GM21360 (cell line): ENCODE measurements at regions not wholly inside any gene's neighbourhood (a gene's known extent, or its start where the extent isn't known, plus 50 kb on each side); places are given as distances from the start of the nearest gene placed in this dataset.

Experiments used
- ATAC-seq: cut with Tn5 transposase; IDR thresholded peaks from one replicate; pipeline ENCODE4 v1.9.1; 2021; ENCODE audit warnings: mild to moderate bottlenecking, moderate library complexity; ENCODE audit not compliant: unreplicated experiment

DNA sequence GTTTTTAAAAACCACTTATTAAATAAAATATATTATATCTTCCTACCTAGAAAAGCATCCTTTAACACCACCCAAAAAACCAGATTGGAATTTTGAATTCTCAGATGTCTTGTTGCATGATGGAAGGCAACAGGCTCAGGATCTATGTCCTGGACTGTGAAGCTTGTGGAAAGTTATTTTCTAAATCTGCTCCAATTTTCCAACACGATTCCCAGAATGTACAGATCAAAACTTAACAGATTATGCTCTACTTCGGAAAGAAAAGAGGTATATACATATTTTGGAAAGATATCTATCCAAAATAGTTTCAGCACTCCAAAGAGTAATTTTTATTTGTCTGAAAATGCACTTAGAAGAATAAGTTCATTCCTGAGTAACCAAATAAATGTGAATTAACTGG is 291.7 kb upstream of the EMCN start:
- no peak for ATAC-seq

- no peak for ATAC-seq
Measured at GRCh38 chr4:100806988-100807387, 289.2 kb upstream of the EMCN start.

DNA sequence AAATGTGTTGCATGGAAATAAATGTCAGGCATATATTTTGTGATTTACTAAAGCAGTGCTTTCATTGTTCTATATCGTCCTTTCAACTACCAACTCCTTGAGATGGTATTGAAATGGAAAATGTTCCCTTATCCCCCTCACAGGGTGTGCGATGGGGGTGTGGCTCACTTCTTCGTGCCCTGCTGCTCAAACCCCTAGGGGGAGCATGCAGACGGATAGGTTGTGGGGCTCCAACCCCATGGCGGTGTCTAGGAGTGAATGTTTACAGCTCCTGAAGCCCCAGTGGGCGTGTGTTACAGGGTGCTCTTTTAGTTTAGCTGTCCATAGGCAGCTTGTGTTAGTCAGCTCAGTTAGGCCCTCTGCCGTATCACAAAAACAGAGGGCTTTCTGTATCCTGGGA is 287.7 kb upstream of the EMCN start:
- no peak for ATAC-seq

DNA sequence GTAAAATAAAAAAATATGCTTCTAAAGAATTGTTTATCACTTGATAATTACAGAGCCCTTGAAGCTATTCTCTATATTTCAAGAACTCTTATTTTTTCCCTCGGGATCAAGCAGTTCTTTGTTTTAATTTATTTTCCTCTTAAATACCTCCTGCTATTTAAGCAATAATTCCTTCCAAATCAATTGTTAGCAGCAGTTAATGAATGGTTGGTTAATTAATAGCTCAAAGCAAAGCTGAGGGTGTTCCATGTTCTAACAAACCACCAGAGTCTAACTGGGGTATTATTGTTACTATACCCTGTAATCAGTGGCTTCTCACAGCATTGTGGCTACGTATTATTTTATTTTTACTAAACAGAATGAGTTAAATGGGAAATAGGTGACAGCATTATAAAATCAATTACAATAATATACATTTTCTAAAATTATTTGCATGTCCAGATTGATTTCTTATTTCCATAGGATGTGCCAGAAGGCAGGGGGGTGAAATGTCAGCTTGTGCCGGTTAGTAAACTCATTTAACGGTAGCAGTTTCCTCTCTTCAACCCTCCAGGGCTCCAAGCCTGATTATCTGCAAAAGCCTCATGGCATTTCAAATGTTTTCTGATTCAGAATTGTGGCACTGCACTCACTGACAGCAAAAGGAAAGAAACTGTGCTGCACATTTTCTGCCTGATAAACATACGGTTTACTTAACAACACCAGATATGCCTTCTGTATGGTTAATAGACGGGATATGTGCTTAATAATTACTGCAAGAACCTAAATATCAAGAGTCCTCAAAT is 286.9 kb upstream of the EMCN start:
- ATAC-seq: no peak

DNA sequence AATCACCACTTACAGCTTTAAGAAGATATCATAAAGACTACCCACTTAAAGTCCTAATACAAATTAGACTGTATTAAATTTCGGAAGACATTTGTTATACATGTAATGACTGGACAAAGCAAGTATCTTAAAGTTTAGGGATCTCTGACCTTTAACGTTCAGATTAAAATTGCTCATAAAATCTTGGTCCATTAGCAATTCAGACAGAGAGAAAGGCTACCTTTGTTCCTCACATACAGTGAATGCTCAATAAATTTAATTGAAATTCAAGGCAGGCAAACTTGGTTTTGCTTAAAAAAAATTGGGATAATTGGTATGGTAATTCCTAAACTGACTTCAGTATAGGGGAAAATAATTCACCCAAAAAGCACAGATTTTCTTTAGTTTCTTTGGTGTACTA is 285.9 kb upstream of the EMCN start:
- no peak for ATAC-seq

- no peak for ATAC-seq
Measured at GRCh38 chr4:100799761-100800539, 282.1 kb upstream of the EMCN start.

GRCh38 chr4:100797791-100798190 is 280.0 kb upstream of the EMCN start:
- ATAC-seq: no peak

GRCh38 chr4:100797356-100797755 is 279.5 kb upstream of the EMCN start:
- no peak for ATAC-seq

GRCh38 chr4:100796332-100796731 is 278.5 kb upstream of the EMCN start:
- no peak for ATAC-seq

GRCh38 chr4:100795581-100795980 is 277.8 kb upstream of the EMCN start:
- ATAC-seq: no peak

DNA sequence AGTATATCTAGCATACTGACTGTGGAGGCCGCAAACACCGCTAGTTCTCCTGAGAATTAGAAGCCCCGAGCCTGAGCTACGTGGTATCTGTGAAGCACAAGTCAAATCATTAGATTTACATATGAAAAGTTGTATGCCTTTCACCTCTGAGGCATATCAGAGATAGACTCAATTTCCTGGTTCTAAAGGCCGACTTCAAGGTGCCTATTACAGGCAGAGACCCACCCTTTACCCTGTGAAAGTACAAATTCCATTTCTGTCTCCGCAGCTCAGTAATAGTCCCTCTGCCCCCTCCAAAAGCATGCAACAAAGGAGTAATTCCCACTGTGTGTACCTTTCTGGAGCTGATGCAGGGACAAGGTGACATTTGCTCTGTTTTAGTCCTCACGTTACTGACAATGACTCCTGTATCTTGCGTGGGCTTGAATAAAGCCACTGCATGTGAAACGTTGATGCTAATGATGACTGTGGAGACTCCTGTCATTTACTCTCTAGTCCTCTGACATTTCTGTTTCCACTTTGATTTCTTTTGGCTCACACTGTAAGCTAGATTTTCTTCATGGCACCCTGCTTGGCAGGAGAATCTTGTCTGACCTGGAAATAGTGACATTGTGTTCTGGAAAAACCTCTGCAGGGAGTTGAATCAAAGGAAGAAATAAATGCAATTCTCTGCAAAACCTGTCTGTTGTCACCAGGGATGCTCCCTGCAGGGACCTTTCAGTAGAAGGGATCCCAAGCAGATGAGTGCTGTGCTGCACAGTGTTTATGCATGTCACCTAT is 273.2 kb upstream of the EMCN start:
- ATAC-seq: no peak

DNA sequence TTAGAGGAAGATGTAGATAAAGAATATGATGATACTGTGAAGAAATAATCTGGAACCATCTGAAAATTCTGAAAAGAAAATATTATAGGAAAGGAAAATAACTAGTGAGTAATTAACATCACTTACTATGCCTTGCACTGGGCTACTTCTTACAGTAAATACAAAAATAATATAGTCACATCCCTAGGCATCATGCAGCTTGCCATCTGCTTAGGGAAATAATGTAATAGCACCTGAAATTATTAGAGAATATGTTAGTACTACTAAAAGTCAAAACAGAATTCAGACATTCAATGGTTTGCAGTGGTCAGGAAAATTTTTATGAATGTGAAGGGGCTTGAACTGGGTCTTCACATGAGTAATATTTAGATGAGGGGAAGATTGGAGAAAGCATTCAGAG is 272.2 kb upstream of the EMCN start:
- ATAC-seq: no peak

- no peak for ATAC-seq
Measured at GRCh38 chr4:100786481-100786880, 268.7 kb upstream of the EMCN start.

GRCh38 chr4:100782356-100782755 is 264.5 kb upstream of the EMCN start:
- ATAC-seq: no peak

GRCh38 chr4:100781435-100781834 is 263.6 kb upstream of the EMCN start:
- no peak for ATAC-seq

GRCh38 chr4:100780126-100780525 is 262.3 kb upstream of the EMCN start:
- no peak for ATAC-seq

DNA sequence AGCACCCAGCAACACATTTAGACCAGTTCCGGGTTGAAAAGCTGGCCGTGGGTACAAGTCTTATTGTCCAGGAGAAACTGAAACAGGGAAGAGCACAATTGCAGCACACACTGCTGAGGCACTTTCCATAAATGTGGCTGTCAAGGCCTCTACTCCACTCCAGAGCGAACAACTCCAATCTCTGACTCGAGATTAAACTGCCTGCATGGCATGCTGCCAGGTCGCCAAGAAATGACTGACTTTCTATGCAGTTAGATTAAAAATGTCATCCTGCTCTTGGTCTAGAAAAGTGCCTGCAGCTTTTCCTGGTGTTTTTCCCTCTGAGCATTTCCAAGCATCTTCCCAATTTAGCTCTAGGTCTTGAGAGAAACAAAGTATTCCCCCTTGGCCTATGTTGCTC is 260.6 kb upstream of the EMCN start:
- no peak for ATAC-seq

- ATAC-seq: no peak
Measured at GRCh38 chr4:100762738-100763137, 244.9 kb upstream of the EMCN start.

GRCh38 chr4:100754751-100755150 is 236.9 kb upstream of the EMCN start:
- ATAC-seq: no peak

DNA sequence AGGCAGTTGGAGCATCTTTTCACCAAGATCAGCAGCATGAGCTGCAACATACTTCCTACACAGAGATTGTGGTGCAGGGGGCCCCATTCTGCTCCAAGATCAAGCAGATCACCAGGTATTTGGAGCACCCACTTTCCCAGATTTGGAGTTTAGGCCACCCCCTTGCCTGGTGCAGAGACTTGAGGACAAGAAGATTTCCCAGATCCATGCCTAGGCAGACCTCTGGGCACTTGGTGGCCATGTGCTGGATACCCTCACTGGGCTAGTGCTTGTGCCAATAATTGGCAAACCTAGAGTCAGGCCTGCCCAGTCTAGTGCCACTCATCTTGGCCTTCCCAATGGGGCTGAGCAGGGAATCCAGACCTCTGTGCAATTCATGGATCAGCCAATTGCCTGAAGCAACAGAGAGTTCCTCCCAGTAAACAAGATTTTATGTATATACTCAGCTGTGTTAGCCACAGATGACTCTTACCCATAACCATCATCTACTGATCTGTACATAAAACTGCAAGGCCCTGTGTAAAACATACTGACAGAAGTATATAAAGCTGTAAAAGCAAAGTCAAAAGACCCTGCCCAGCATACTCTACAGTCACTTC is 228.4 kb upstream of the EMCN start:
- no peak for ATAC-seq

- no peak for ATAC-seq
Measured at GRCh38 chr4:100742045-100742444, 224.2 kb upstream of the EMCN start.
